ENCODE measurements at regions not wholly inside any gene's neighbourhood (a gene's known extent, or its start where the extent isn't known, plus 50 kb on each side); places are given as distances from the start of the nearest gene placed in this dataset.

DNA sequence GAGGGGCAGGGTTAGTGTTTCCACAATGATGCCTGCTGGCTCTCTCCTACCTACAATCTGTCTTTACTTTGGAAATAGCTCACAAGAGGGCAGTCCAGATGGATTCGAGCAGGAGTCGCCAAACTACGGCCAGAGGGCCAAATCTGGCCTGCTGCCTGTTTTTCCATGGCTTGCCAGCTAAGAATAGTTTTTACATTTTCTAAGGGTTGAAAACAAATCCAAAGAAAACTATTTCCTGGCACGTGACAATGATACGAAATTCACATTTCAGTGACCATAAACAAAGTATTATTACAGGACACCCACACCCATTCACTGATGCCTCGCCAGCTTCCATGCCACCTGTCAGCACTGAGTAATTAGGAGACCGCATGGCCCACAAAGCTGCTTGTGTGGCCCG is 162.9 kb upstream of the WWC1 start:
- no peak overlapping the region for H3K4me2 ChIP-seq (ENCODE audit: control insufficient read depth, extremely low read depth, insufficient read depth, low read depth, low read length)
- peaks cover 26 to 33% of the 10 kb centered on the region in 2 experiments for H3K36me3 ChIP-seq (ENCODE audit: control insufficient read depth in 2 of 2, extremely low read depth in 1 of 2, insufficient read depth in 2 of 2, low read length in 2 of 2)
- no peaks in the 10 kb centered on the region for H4K20me1 ChIP-seq (ENCODE audit: control insufficient read depth, extremely low read depth, insufficient read depth, low read length)
- no peak overlapping the region for H3K27ac ChIP-seq (ENCODE audit: control insufficient read depth, insufficient read depth, low read length)
- no peak for FAIRE-seq
- H3K79me2 ChIP-seq (ENCODE audit: control insufficient read depth, insufficient read depth, low read length) = no peaks in the 10 kb centered on the region
- TF ChIP-seq, protein P1, sequence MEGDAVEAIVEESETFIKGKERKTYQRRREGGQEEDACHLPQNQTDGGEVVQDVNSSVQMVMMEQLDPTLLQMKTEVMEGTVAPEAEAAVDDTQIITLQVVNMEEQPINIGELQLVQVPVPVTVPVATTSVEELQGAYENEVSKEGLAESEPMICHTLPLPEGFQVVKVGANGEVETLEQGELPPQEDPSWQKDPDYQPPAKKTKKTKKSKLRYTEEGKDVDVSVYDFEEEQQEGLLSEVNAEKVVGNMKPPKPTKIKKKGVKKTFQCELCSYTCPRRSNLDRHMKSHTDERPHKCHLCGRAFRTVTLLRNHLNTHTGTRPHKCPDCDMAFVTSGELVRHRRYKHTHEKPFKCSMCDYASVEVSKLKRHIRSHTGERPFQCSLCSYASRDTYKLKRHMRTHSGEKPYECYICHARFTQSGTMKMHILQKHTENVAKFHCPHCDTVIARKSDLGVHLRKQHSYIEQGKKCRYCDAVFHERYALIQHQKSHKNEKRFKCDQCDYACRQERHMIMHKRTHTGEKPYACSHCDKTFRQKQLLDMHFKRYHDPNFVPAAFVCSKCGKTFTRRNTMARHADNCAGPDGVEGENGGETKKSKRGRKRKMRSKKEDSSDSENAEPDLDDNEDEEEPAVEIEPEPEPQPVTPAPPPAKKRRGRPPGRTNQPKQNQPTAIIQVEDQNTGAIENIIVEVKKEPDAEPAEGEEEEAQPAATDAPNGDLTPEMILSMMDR (optimal IDR thresholded peaks at IDR 0.05 in 1 of 3, IDR thresholded peaks at IDR 0.05 in 1 of 3, conservative IDR thresholded peaks at IDR 0.05 in 1 of 3; ENCODE audit: extremely low read depth in 1 of 3, insufficient read depth in 2 of 3, low read length in 3 of 3) = no peak
- no peak for TF ChIP-seq EZH2 (IDR thresholded peaks at IDR 0.05; ENCODE audit: low read length)
- H3K9me1 ChIP-seq (ENCODE audit: control insufficient read depth, extremely low read depth, insufficient read depth, low read length) = no peaks in the 10 kb centered on the region
- H3K9me3 ChIP-seq (ENCODE audit: control insufficient read depth, low read depth, low read length) = no peaks in the 10 kb centered on the region
- H3K27me3 ChIP-seq (ENCODE audit: control insufficient read depth, extremely low read depth, insufficient read depth, low read length) = no peaks in the 10 kb centered on the region
- no peak for DNase-seq (ENCODE audit: low read depth, low spot score)
- H3K9ac ChIP-seq (ENCODE audit: control insufficient read depth, extremely low read depth, insufficient read depth, low read length) = no peak overlapping the region
- no peak overlapping the region for H3K4me3 ChIP-seq (ENCODE audit: control insufficient read depth in 2 of 3, extremely low read depth in 1 of 3, insufficient read depth in 2 of 3, low read depth in 1 of 3, low read length in 3 of 3)
- H3K4me1 ChIP-seq (ENCODE audit: control insufficient read depth, extremely low read depth, insufficient read depth, low read length) = no peaks in the 10 kb centered on the region
- H2AFZ ChIP-seq (ENCODE audit: control insufficient read depth, low read length) = no peak overlapping the region
- dilution Hi-C loops (cut with MboI; ENCODE audit: extremely low pct_ligation_motif_present, low sequenced_read_pairs) = no loop called here

DNA sequence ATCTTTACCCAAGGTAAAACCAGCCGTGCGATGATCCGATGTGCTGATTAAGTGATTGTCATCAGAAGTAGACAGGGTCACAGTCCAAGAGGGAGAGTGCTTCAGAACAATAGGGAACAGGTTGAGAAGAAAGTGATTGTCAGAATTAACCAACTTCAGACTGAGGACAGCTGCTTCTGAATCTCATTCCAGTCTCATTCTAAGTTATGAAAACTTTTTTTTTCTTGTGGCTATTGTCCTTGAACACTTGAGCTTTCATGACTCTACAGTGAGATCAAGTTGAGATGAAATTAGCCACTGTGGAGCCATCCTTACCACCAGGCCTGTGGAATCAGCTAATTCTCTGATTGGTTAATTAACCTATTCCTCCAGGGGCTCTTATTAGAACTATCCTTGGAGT is 159.9 kb upstream of the WWC1 start:
- DNase-seq (ENCODE audit: low read depth, low spot score) = no peak
- Histone ChIP-seq H3K36me3 (ENCODE audit: control insufficient read depth in 2 of 2, extremely low read depth in 1 of 2, insufficient read depth in 2 of 2, low read length in 2 of 2) (peaks cover 20 to 27% of the 10 kb centered on the region in 2 experiments), H3K27me3 (ENCODE audit: control insufficient read depth, extremely low read depth, insufficient read depth, low read length) (no peaks in the 10 kb centered on the region), H3K9me1 (ENCODE audit: control insufficient read depth, extremely low read depth, insufficient read depth, low read length) (no peaks in the 10 kb centered on the region), H4K20me1 (ENCODE audit: control insufficient read depth, extremely low read depth, insufficient read depth, low read length) (no peaks in the 10 kb centered on the region), H3K9ac (ENCODE audit: control insufficient read depth, extremely low read depth, insufficient read depth, low read length) (no peak overlapping the region), H3K79me2 (ENCODE audit: control insufficient read depth, insufficient read depth, low read length) (no peaks in the 10 kb centered on the region), H3K4me3 (ENCODE audit: control insufficient read depth in 2 of 3, extremely low read depth in 1 of 3, insufficient read depth in 2 of 3, low read depth in 1 of 3, low read length in 3 of 3) (no peak overlapping the region), H3K9me3 (ENCODE audit: control insufficient read depth, low read depth, low read length) (no peaks in the 10 kb centered on the region), H3K4me2 (ENCODE audit: control insufficient read depth, extremely low read depth, insufficient read depth, low read depth, low read length) (no peak overlapping the region), H3K4me1 (ENCODE audit: control insufficient read depth, extremely low read depth, insufficient read depth, low read length) (no peaks in the 10 kb centered on the region), H3K27ac (ENCODE audit: control insufficient read depth, insufficient read depth, low read length) (no peak overlapping the region), H2AFZ (ENCODE audit: control insufficient read depth, low read length) (no peak overlapping the region)
- dilution Hi-C loops (cut with MboI; ENCODE audit: extremely low pct_ligation_motif_present, low sequenced_read_pairs) = no loop called here
- FAIRE-seq = no peak
- TF ChIP-seq EZH2 (IDR thresholded peaks at IDR 0.05; ENCODE audit: low read length) = no peak
- TF ChIP-seq, protein P1 (optimal IDR thresholded peaks at IDR 0.05 in 1 of 3, IDR thresholded peaks at IDR 0.05 in 1 of 3, conservative IDR thresholded peaks at IDR 0.05 in 1 of 3; ENCODE audit: extremely low read depth in 1 of 3, insufficient read depth in 2 of 3, low read length in 3 of 3) = no peak

Measured in keratinocyte (primary cell).